ENCODE measurements at regions not wholly inside any gene's neighbourhood (a gene's known extent, or its start where the extent isn't known, plus 50 kb on each side); places are given as distances from the start of the nearest gene placed in this dataset.

DNA sequence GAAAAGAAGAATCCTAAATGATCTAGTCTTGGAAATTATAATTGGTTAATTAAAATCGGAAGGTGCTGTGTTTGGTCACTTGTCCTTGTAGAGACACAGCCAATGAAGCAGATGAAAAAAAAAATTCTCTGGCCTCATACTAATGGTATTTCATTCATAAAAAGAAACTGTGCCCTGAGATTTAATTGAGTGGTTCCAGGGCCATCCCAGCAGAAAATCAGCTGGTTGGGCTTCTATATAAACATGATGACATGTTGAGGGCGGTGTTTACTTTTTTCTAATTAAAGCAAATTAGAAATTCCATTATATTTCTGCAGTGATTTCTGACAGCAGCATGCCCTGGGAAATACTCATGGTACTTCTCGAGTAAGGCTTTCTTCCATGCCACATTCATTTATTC, 191.9 kb upstream of the KCNJ16 start:
- TF ChIP-seq, protein P1, sequence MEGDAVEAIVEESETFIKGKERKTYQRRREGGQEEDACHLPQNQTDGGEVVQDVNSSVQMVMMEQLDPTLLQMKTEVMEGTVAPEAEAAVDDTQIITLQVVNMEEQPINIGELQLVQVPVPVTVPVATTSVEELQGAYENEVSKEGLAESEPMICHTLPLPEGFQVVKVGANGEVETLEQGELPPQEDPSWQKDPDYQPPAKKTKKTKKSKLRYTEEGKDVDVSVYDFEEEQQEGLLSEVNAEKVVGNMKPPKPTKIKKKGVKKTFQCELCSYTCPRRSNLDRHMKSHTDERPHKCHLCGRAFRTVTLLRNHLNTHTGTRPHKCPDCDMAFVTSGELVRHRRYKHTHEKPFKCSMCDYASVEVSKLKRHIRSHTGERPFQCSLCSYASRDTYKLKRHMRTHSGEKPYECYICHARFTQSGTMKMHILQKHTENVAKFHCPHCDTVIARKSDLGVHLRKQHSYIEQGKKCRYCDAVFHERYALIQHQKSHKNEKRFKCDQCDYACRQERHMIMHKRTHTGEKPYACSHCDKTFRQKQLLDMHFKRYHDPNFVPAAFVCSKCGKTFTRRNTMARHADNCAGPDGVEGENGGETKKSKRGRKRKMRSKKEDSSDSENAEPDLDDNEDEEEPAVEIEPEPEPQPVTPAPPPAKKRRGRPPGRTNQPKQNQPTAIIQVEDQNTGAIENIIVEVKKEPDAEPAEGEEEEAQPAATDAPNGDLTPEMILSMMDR (IDR thresholded peaks at IDR 0.05; ENCODE audit: insufficient read depth, low read length, poor library complexity, severe bottlenecking): no peak
- TF ChIP-seq EZH2phosphoT487 (conservative IDR thresholded peaks at IDR 0.05; ENCODE audit: low read length): no peak

Data from SU-DHL-6 (cell line).